Uterus (tissue), 2 donors: ENCODE measurements at regions not wholly inside any gene's neighbourhood (a gene's known extent, or its start where the extent isn't known, plus 50 kb on each side); places are given as distances from the start of the nearest gene placed in this dataset.

Experiments used
- CTCF ChIP-seq, 4 experiments: fragments of 200-600 bp in 2 of 4; fragments of 450-650 bp in 2 of 4; sonication (generic) in 2 of 4; IDR thresholded peaks; one replicate each; pipeline ENCODE4 v1.5.1; 2016 to 2019; ENCODE audit warnings: antibody characterized with exemption in 4 of 4, mild to moderate bottlenecking in 2 of 4, moderate library complexity in 1 of 4
- POLR2A ChIP-seq, 2 donors: fragments of 450-650 bp; IDR thresholded peaks; one replicate each; pipeline ENCODE4 v1.6.1; 2016; ENCODE audit warnings: antibody characterized with exemption in 2 of 2, mild to moderate bottlenecking in 1 of 2, moderate library complexity in 1 of 2

- TF ChIP-seq POLR2A (IDR thresholded peaks at IDR 0.05) (no peak), CTCF (IDR thresholded peaks at IDR 0.05) (no peak)
Observed at GRCh38 chr22:49132009-49132408, 695.7 kb downstream of the BRD1 start.
